GM12864 (cell line): ENCODE measurements at regions not wholly inside any gene's neighbourhood (a gene's known extent, or its start where the extent isn't known, plus 50 kb on each side); places are given as distances from the start of the nearest gene placed in this dataset.

Experiments
- DNase-seq: peaks from one replicate; pipeline ENCODE4 v3.0.0-alpha.2; 2011; ENCODE audit warnings: low read depth
- H3K4me3 ChIP-seq: 2 replicates; pipeline ENCODE4 v1.5.1; 2011; ENCODE audit warnings: mild to moderate bottlenecking, low read depth, low read length, control low read depth
- TF ChIP-seq, protein P1 (sequence below): IDR thresholded peaks from 2 replicates; pipeline ENCODE4 v1.5.1; 2011; ENCODE audit warnings: low read depth, mild to moderate bottlenecking, moderate library complexity, low read length, control low read depth, inconsistent platforms; ENCODE audit errors: missing control alignments

DNA sequence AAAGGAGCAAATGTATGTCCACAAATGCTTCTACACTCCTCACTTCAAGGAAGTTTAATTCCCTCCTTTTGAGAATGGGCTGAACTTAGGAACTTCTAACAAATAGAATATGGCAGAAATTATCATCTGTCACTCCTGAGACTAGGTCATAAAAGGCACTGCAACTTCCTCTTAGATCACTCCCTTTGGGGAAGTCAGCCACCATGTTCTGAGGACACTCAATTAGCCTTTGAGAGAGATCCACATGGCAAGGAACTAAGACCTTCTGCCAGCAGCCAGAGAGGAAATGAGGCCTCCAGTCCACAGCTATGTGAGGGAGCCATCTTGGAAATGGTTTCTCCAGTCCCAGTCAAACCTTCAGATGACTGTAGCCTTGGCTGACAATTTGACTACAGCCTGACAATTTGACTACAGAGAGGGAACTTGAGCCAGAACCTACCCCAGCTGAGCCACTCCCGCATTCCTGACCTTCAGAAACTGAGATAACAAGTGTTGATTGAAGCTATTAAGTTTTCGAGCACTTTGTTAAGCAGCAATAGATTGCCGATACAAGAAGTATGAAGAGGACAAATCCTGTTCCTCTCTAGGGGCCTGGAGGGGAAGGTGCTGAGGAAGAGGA, 113.4 kb upstream of the SEC14L1 start:
- TF ChIP-seq, protein P1, sequence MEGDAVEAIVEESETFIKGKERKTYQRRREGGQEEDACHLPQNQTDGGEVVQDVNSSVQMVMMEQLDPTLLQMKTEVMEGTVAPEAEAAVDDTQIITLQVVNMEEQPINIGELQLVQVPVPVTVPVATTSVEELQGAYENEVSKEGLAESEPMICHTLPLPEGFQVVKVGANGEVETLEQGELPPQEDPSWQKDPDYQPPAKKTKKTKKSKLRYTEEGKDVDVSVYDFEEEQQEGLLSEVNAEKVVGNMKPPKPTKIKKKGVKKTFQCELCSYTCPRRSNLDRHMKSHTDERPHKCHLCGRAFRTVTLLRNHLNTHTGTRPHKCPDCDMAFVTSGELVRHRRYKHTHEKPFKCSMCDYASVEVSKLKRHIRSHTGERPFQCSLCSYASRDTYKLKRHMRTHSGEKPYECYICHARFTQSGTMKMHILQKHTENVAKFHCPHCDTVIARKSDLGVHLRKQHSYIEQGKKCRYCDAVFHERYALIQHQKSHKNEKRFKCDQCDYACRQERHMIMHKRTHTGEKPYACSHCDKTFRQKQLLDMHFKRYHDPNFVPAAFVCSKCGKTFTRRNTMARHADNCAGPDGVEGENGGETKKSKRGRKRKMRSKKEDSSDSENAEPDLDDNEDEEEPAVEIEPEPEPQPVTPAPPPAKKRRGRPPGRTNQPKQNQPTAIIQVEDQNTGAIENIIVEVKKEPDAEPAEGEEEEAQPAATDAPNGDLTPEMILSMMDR: no peak
- no peak overlapping the region for H3K4me3 ChIP-seq
- DNase-seq: no peak

DNA sequence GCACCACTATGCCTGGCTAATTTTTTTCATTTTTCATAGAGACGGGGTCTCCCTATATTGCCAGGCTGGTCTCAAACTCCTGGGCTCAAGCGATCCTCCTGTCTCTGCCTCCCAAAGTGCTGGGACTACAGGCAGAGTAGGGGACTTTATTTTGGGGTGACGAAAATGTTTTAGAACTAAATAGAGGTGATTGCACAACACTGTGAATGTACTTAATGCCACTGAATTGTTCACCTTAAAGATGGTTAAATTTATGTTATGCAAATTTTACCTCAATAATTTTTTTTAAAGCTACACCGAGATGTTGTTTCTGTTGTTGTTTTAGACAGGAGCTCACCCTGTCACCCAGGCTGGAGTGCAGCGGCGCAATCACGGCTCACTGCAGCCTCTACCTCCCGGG, 111.9 kb upstream of the SEC14L1 start:
- TF ChIP-seq, protein P1: no peak
- no peak for DNase-seq
- H3K4me3 ChIP-seq: no peak overlapping the region

DNA sequence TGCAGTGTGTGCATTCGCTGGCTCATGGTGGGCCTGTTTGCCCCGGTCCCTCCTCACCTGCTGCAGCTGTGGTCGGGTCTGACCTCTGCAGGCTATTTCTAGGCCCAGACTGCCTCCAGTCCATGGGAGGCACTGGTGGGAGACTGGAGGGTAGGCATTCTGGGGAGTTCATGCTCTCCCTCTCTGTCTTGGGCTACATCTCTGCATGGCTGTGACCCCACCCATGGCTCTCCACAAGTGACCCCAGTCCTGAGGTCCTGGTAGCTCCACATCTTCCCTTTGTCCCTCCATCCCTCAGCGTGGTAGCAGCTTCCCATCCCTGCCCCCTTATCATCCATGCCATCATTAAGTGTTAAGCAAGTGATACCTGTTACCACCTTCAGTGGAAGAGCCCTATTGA, 107.8 kb upstream of the SEC14L1 start:
- TF ChIP-seq, protein P1: no peak
- H3K4me3 ChIP-seq: no peak overlapping the region
- DNase-seq: no peak

DNA sequence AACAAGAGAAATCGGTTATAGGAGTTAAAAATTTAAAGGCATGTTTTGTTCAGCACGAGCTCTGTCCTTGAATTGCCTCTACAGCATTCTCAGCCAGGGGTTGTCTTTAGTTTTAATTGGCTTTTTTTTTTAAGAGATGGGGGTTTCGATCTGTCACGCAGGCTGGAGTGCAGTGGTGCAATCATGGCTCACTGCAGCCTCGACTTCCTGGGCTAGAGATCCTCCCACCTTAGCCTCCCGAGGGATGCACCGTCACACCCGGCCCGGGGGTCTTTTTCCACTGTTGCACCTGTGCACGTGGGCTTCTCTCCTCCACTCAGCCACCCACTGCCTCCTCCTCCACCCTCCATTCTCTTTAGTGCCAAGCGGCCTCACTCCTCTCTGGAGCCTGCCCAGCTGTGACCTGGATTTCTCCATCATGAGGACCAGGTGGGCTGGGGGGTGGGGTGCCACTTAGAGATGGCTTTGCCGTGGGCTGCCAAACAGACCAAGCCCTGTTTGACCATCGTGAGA, 106.8 kb upstream of the SEC14L1 start:
- no peak overlapping the region for H3K4me3 ChIP-seq
- TF ChIP-seq, protein P1: no peak
- no peak for DNase-seq

DNA sequence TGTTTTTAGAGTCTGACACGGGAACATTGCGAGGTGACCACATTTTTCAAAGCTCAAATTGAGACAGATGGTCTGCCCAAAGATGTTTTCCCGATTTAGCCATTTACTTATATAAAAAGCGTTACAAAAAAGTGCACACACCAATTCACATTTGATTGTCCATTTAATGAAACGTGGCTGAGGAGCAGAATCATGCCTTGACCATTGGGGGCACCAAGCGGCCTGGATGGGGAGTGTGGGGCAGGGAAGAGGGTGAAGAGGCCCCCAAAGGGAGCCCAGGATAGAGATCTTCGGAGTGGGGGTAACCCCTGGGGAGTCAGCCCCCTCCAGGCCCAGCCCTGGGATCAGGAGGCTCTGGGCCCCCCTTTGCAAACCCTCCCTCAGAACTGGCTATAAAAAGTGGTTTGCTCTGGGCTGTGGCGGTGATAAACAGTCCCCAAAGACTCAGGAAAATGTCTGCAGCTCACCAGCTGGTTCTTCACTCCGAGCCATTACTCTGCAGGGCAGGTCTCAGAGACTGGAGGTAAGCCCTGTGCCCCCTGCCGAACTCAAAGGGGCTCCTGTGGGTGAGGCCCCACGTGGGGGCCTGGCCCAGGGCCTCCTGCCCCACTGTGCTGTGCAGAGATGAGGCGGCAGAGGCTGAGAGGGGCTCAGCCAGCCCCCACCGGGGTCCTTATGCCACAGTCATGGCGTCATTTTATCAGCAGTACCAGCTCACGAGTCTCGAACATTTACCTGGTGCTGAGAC, 105.9 kb upstream of the SEC14L1 start:
- no peak for DNase-seq
- H3K4me3 ChIP-seq: no peak overlapping the region

DNA sequence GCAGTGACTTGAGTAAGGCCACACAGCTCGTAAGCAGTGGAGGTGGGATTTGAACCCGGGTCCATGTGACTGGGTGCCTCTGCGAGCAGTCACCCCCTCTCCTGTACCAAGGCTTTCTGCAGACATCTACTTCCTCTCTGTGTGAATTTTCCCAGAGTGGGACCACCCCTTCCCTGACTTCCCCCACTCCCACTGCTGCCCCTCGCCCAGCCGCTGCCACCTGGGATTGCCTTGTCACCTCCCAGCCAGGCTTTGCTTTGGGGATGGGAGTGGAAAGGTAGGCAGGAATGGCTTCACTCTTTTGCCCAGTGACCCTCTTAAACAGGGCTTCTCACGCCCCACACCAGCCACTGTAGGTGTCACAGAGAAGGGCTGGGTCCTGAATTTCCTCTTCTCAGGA, 105.2 kb upstream of the SEC14L1 start:
- DNase-seq: no peak
- H3K4me3 ChIP-seq: no peak overlapping the region
- TF ChIP-seq, protein P1: no peak

More for the DNA sequence above, 105.9 kb upstream of the SEC14L1 start:
- TF ChIP-seq, protein P1: no peak
